PFSK-1 (cell line): ENCODE measurements at regions not wholly inside any gene's neighbourhood (a gene's known extent, or its start where the extent isn't known, plus 50 kb on each side); places are given as distances from the start of the nearest gene placed in this dataset.

ENCODE experiments used
- FOXP2 ChIP-seq: optimal IDR thresholded peaks from 2 replicates; pipeline ENCODE3; 2011; ENCODE audit warnings: borderline replicate concordance, control low read depth, inconsistent platforms; ENCODE audit not compliant: insufficient read depth; ENCODE audit errors: extremely low read length, extremely low read depth
- POLR2AphosphoS5 ChIP-seq: IDR thresholded peaks from 2 replicates; pipeline ENCODE4 v1.6.1; 2012; ENCODE audit warnings: low read depth, mild to moderate bottlenecking, control low read depth, low read length, moderate library complexity
- REST ChIP-seq, 2 experiments: IDR thresholded peaks; 2 replicates each; pipeline versions ENCODE4 v1.6.1 to v1.8.0; 2011 to 2012; ENCODE audit warnings: low read depth in 2 of 2, low read length in 2 of 2, control low read depth in 1 of 2, inconsistent platforms in 1 of 2, mild to moderate bottlenecking in 1 of 2, moderate library complexity in 1 of 2; ENCODE audit not compliant: insufficient read depth in 1 of 2
- SIN3A ChIP-seq: IDR thresholded peaks from 2 replicates; pipeline ENCODE4 v1.6.1; 2012; ENCODE audit warnings: mild to moderate bottlenecking, low read length, moderate library complexity, borderline replicate concordance; ENCODE audit not compliant: insufficient read depth
- TAF1 ChIP-seq: IDR thresholded peaks from 2 replicates; pipeline ENCODE4 v1.6.1; 2012; ENCODE audit warnings: low read length, control low read depth, borderline replicate concordance; ENCODE audit not compliant: insufficient read depth

DNA sequence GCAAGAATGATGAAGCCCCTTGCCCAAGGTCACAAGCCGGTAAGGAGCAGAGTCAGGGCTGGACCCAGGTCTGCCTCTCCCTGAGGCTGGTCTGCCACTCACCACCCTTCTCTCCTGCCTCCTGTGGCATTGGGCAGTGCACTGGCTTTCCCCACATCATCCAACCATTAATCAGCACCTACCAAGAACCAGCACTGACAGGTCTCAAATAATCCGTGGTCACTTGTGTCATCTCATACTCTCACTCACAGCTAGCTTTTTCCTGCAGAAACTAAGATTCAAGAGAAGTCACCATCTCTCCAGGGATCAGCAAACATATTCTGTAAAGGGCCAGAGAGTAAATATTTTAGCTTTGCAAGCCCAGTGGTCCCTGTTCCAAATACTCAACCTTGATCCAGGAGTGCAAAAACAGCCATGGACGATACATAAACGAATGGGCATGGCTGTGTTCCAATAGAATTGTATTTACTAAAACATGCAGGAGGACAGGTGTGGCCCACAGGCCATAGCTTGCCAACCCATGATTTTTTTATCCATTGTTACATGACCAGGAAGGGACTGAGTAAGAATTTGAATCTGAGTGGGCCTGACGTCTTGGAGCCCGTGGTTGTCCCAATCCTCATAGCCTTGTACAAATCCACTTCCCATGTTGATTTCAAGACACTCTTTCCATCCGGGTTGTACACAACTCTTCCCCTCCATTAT lies 374.2 kb downstream of the BCL11B start:
- TF ChIP-seq REST (IDR thresholded peaks at IDR 0.05; ENCODE audit: insufficient read depth in 1 of 2, low read depth in 2 of 2, low read length in 2 of 2) (no peak), TAF1 (no peak), POLR2AphosphoS5 (no peak), SIN3A (no peak), FOXP2 (no peak)
